ENCODE measurements at regions not wholly inside any gene's neighbourhood (a gene's known extent, or its start where the extent isn't known, plus 50 kb on each side); places are given as distances from the start of the nearest gene placed in this dataset.

DNA sequence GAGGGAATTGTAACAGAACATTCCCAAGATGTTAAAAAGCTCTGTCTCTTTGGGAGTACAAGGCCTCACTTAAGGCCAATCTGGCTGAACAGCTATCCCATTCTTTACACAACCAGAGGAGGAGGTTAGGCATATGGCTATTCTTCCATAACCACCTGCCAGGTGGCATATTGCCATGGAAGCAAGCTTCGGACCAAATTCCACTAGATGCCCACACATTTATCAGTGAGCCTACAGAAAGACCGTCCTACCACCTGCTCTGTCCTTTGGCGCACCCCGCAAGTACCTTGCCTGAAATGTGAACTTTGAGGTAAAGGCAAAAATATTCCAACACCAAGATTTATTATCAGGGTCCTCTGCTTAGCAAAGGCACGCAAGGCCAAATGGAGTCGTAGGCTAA, 519.9 kb upstream of the TNP1 start:
- H3K36me3 ChIP-seq (replicated peaks in 1 of 2; ENCODE audit: insufficient read depth in 1 of 2, low read depth in 2 of 2) = no peaks in the 10 kb centered on the region
- TF ChIP-seq, protein P1, sequence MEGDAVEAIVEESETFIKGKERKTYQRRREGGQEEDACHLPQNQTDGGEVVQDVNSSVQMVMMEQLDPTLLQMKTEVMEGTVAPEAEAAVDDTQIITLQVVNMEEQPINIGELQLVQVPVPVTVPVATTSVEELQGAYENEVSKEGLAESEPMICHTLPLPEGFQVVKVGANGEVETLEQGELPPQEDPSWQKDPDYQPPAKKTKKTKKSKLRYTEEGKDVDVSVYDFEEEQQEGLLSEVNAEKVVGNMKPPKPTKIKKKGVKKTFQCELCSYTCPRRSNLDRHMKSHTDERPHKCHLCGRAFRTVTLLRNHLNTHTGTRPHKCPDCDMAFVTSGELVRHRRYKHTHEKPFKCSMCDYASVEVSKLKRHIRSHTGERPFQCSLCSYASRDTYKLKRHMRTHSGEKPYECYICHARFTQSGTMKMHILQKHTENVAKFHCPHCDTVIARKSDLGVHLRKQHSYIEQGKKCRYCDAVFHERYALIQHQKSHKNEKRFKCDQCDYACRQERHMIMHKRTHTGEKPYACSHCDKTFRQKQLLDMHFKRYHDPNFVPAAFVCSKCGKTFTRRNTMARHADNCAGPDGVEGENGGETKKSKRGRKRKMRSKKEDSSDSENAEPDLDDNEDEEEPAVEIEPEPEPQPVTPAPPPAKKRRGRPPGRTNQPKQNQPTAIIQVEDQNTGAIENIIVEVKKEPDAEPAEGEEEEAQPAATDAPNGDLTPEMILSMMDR (IDR thresholded peaks at IDR 0.05) = no peak
- no peak for TF ChIP-seq POLR2A (IDR thresholded peaks at IDR 0.05)
- no peak overlapping the region for H3K4me3 ChIP-seq
- no peak overlapping the region for H3K27ac ChIP-seq
- WGBS, 2 donors = 79 to 87% methylated on average over 6 of the region's 6 CpGs
- no peaks in the 10 kb centered on the region for H3K4me1 ChIP-seq
- DNase-seq = no peak
- no peaks in the 10 kb centered on the region for H3K27me3 ChIP-seq
- intact Hi-C loops (cut with DNase I) = no loop called here
- no peaks in the 10 kb centered on the region for H3K9me3 ChIP-seq
- ATAC-seq = no peak

DNA sequence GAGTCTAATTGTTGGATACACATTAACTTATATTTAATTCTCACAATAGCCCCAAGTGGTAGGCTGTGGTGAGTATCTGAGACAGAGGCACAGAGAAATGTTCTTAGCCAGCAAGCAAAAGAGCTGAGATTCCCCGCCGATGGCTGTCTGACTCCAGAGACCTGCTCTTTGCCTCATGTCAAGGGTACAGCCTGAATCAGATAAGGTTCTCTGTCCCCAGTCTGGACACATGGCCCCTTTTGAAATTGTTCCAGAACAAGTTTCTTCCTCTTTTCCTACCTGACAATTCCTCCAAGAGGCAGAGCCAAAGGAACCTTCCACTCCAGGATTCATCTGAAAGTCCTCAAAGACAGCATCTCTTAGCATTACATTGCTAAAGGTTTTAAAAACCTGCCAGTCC, 512.9 kb upstream of the TNP1 start:
- no peaks in the 10 kb centered on the region for H3K27me3 ChIP-seq
- no peaks in the 10 kb centered on the region for H3K36me3 ChIP-seq (replicated peaks in 1 of 2; ENCODE audit: insufficient read depth in 1 of 2, low read depth in 2 of 2)
- no peak for DNase-seq
- H3K9me3 ChIP-seq = no peaks in the 10 kb centered on the region
- H3K4me3 ChIP-seq = no peak overlapping the region
- no peak overlapping the region for H3K27ac ChIP-seq
- intact Hi-C loops (cut with DNase I) = no loop called here
- H3K4me1 ChIP-seq = no peaks in the 10 kb centered on the region
- TF ChIP-seq, protein P1 (IDR thresholded peaks at IDR 0.05) = no peak
- no peak for TF ChIP-seq POLR2A (IDR thresholded peaks at IDR 0.05)
- WGBS, 2 donors = 78 to 94% methylated on average over 2 of the region's 2 CpGs
- ATAC-seq = no peak

GRCh38 chr2:217371781-217372213, 511.9 kb upstream of the TNP1 start:
- Histone ChIP-seq H3K4me3 (no peak overlapping the region), H3K27me3 (no peaks in the 10 kb centered on the region), H3K36me3 (replicated peaks in 1 of 2; ENCODE audit: insufficient read depth in 1 of 2, low read depth in 2 of 2) (no peaks in the 10 kb centered on the region), H3K4me1 (no peaks in the 10 kb centered on the region), H3K27ac (peak overlapping the region in 1 of 4 donors; percentile 1), H3K9me3 (no peaks in the 10 kb centered on the region)
- intact Hi-C loops (cut with DNase I) = no loop called here
- peak in 1 of 4 donors; percentile 16 for DNase-seq
- 45 to 54% methylated on average over 9 of the region's 9 CpGs for WGBS, 2 donors
- ATAC-seq = no peak
- TF ChIP-seq, protein P1 (IDR thresholded peaks at IDR 0.05) = no peak
- TF ChIP-seq POLR2A (IDR thresholded peaks at IDR 0.05) = no peak

GRCh38 chr2:217370391-217370790, 510.5 kb upstream of the TNP1 start:
- Histone ChIP-seq H3K27ac (no peak overlapping the region), H3K27me3 (no peaks in the 10 kb centered on the region), H3K9me3 (no peaks in the 10 kb centered on the region), H3K4me1 (no peaks in the 10 kb centered on the region), H3K4me3 (no peak overlapping the region), H3K36me3 (replicated peaks in 1 of 2; ENCODE audit: insufficient read depth in 1 of 2, low read depth in 2 of 2) (no peaks in the 10 kb centered on the region)
- no peak for DNase-seq
- 67 to 85% methylated on average over 5 of the region's 5 CpGs for WGBS, 2 donors
- intact Hi-C loops (cut with DNase I) = no loop called here
- TF ChIP-seq, protein P1 (IDR thresholded peaks at IDR 0.05) = no peak
- TF ChIP-seq POLR2A (IDR thresholded peaks at IDR 0.05) = no peak
- ATAC-seq = no peak

DNA sequence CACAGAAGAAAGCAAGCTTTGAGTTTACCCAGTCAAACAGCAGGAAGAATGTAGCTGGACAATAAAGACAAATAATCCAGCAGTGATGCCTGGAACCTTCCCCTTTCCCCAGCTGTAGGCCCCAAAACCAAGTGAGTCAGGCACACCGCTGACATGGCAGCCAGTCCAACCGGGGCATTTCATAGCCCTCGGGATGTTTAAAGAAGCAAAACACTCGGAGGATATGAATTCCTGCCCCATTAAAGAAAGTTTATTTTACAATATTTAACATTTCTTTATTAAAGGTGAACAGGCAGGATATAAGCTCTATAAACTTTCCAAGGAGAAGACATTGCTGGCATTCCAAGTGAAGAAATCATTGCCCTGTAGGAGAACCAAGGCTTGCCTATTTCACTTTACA, 507.6 kb upstream of the TNP1 start:
- ATAC-seq = no peak
- TF ChIP-seq, protein P1 (IDR thresholded peaks at IDR 0.05) = no peak
- TF ChIP-seq POLR2A (IDR thresholded peaks at IDR 0.05) = no peak
- Histone ChIP-seq H3K4me1 (no peaks in the 10 kb centered on the region), H3K27me3 (no peaks in the 10 kb centered on the region), H3K4me3 (no peak overlapping the region), H3K27ac (no peak overlapping the region), H3K36me3 (replicated peaks in 1 of 2; ENCODE audit: insufficient read depth in 1 of 2, low read depth in 2 of 2) (no peaks in the 10 kb centered on the region), H3K9me3 (no peaks in the 10 kb centered on the region)
- WGBS, 2 donors = 83 to 94% methylated on average over 4 of the region's 4 CpGs
- no peak for DNase-seq
- intact Hi-C loops (cut with DNase I) = no loop called here

All from body of pancreas (tissue), 4 donors.